HEK293T (cell line): ENCODE measurements at regions not wholly inside any gene's neighbourhood (a gene's known extent, or its start where the extent isn't known, plus 50 kb on each side); places are given as distances from the start of the nearest gene placed in this dataset.

Experiments used
- ARNT ChIP-seq: fragments of 450-650 bp; IDR thresholded peaks from 2 replicates; pipeline ENCODE4 v1.6.1; 2017; ENCODE audit warnings: mild to moderate bottlenecking
- BHLHE40 ChIP-seq: fragments of 450-650 bp; IDR thresholded peaks from 2 replicates; pipeline ENCODE4 v1.6.1; 2016; ENCODE audit warnings: mild to moderate bottlenecking, moderate library complexity, borderline replicate concordance
- CTBP1 ChIP-seq: fragments of 450-650 bp; IDR thresholded peaks from 2 replicates; pipeline ENCODE4 v1.6.1; 2016; ENCODE audit warnings: borderline replicate concordance
- ELF4 ChIP-seq: fragments of 450-650 bp; IDR thresholded peaks from 2 replicates; pipeline ENCODE4 v1.6.1; 2017; ENCODE audit warnings: antibody characterized with exemption
- FOXA1 ChIP-seq: fragments of 450-650 bp; IDR thresholded peaks from 2 replicates; pipeline ENCODE4 v1.6.1; 2016; ENCODE audit warnings: mild to moderate bottlenecking
- FOXK2 ChIP-seq: fragments of 450-650 bp; IDR thresholded peaks from 2 replicates; pipeline ENCODE4 v1.6.1; 2016; ENCODE audit warnings: mild to moderate bottlenecking
- FOXM1 ChIP-seq: fragments of 450-650 bp; IDR thresholded peaks from 2 replicates; pipeline ENCODE4 v1.6.1; 2017; ENCODE audit warnings: mild to moderate bottlenecking, borderline replicate concordance
- LEF1 ChIP-seq: fragments of 450-650 bp; IDR thresholded peaks from 2 replicates; pipeline ENCODE4 v1.6.1; 2017; ENCODE audit warnings: mild to moderate bottlenecking, borderline replicate concordance
- SP1 ChIP-seq: fragments of 450-650 bp; IDR thresholded peaks from 2 replicates; pipeline ENCODE4 v1.6.1; 2017
- SUZ12 ChIP-seq: fragments of 450-650 bp; IDR thresholded peaks from 2 replicates; pipeline ENCODE4 v1.6.1; 2016; ENCODE audit warnings: mild to moderate bottlenecking
- TARDBP ChIP-seq: fragments of 450-650 bp; IDR thresholded peaks from 2 replicates; pipeline ENCODE4 v1.6.1; 2016
- ZNF384 ChIP-seq: fragments of 450-650 bp; IDR thresholded peaks from 2 replicates; pipeline ENCODE4 v1.6.1; 2016

DNA sequence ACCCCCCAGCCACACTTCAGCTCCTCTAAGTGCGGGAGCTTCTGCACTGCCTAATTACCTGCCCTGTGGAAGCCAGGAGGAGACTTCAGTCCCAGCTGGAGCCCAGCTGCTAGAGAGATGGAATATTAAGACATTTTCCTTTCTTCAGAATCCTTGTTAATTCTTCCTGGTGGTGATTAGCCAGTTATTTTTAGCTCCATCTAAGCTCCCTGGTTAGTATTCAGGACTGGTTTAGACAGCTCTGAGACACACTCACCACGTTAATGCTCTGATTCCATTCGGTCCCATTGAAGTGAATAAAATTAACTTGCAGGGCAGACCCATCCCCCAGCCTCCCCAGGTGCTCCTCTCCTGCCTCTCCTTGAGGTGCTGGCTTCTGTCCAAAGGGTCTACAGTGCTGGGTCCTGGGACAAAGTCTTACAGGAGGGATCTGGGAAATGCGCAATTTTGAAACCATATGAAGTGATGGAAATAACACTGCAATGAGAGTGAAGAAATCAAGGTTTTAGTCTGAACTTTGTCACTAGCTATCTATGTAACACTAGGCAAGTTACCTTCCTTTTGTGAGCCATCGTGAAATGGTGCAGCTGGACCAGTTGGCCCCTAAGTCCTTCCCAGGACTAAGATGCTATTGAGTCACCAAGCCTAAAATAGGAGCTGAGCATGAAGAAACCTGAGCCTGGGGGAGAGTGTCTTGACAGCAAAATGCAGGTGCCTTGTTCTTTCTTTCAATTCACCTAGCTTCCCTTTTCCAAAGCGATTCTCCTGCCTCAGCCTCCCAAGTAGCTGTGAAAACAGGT lies 117.4 kb upstream of the ATP1A1 start:
- TF ChIP-seq ELF4 (no peak), TARDBP (no peak), BHLHE40 (no peak), SP1 (no peak), ARNT (no peak), CTBP1 (no peak), SUZ12 (no peak), LEF1 (no peak), ZNF384 (no peak), FOXK2 (no peak), FOXM1 (no peak), FOXA1 (no peak)
